RWPE1 (cell line): ENCODE measurements at regions not wholly inside any gene's neighbourhood (a gene's known extent, or its start where the extent isn't known, plus 50 kb on each side); places are given as distances from the start of the nearest gene placed in this dataset.
"Not testable (repeated sequence)": the region's sequence is repeated elsewhere in the genome, so short reads cannot be mapped to it uniquely, and the experiment has no call there.

Source experiments
- CTCF ChIA-PET: fragments of 350-600 bp; sonication (Branson Sonifier 250); formaldehyde crosslinking; extraction: SDS; loops from one replicate; lab custom pipeline; 2021; lab: Yijun Ruan, JAX
- POLR2A ChIA-PET: fragments of 400-600 bp; formaldehyde crosslinking; extraction: SDS; loops from one replicate; lab custom pipeline; 2020; ENCODE audit warnings: antibody characterized with exemption; ENCODE audit not compliant: low non-redundant PET; lab: Yijun Ruan, JAX
- DNase-seq: peaks from one replicate; pipeline ENCODE4 v3.0.0; 2012; ENCODE audit warnings: low spot score
- H3K27ac ChIP-seq: fragments of 450-650 bp; 2 replicates; pipeline ENCODE4 v1.5.1; 2017
- CTCF ChIP-seq: fragments of 450-650 bp; conservative IDR thresholded peaks from 2 replicates; pipeline ENCODE4 v1.5.1; 2017; ENCODE audit warnings: low read depth, mild to moderate bottlenecking

GRCh38 chr15:24054547-24055245 is 367.6 kb upstream of the NDN start:
- ChIA-PET CTCF (interaction anchor here (0.5 kb wide), 1 partner anchor 1070 kb away, joined by 4 read pairs; no protein-coding TSS in a partner anchor), POLR2A (no interaction called here)
- H3K27ac ChIP-seq: no peak overlapping the region
- no peak for DNase-seq
- no peak for TF ChIP-seq CTCF

- no peak overlapping the region for H3K27ac ChIP-seq
- no peak for DNase-seq
- ChIA-PET POLR2A (no interaction called here), CTCF (interaction anchor here (0.7 kb wide), 1 partner anchor 78 kb away, joined by 5 read pairs; no protein-coding TSS in a partner anchor)
- TF ChIP-seq CTCF: no peak
These were observed 380.8 kb upstream of the NDN start for GRCh38 chr15:24067733-24068501.

- CTCF ChIA-PET: no interaction called here
- TF ChIP-seq CTCF: no peak
- POLR2A ChIA-PET: no interaction called here
- no peak overlapping the region for H3K27ac ChIP-seq
- DNase-seq: no peak
These were observed 388.4 kb upstream of the NDN start for GRCh38 chr15:24075420-24076089.

- no peak for TF ChIP-seq CTCF
- no peak overlapping the region for H3K27ac ChIP-seq
- DNase-seq: no peak
- POLR2A ChIA-PET: no interaction called here
- CTCF ChIA-PET: no interaction called here
These were observed 389.1 kb upstream of the NDN start for GRCh38 chr15:24076090-24076784.

- no peak for TF ChIP-seq CTCF
- no peak for DNase-seq
- ChIA-PET CTCF (no interaction called here), POLR2A (no interaction called here)
- H3K27ac ChIP-seq: no peak overlapping the region
These were observed 391.4 kb upstream of the NDN start for GRCh38 chr15:24078310-24079029.

- CTCF ChIA-PET, DNase-seq: not testable (repeated sequence)
These were observed 401.8 kb upstream of the NDN start for GRCh38 chr15:24088941-24089340.

GRCh38 chr15:24101503-24101902 is 414.4 kb upstream of the NDN start:
- DNase-seq, POLR2A ChIA-PET, H3K27ac ChIP-seq, CTCF ChIA-PET: not testable (repeated sequence)

More at GRCh38 chr15:24088941-24089340, 401.8 kb upstream of the NDN start:
- POLR2A ChIA-PET, H3K27ac ChIP-seq: not testable (repeated sequence)

GRCh38 chr15:24107524-24107923 is 420.4 kb upstream of the NDN start:
- CTCF ChIA-PET, H3K27ac ChIP-seq, DNase-seq, POLR2A ChIA-PET: not testable (repeated sequence)

- DNase-seq, H3K27ac ChIP-seq, POLR2A ChIA-PET, CTCF ChIA-PET: not testable (repeated sequence)
These were observed 420.8 kb upstream of the NDN start for GRCh38 chr15:24107948-24108347.

- CTCF ChIA-PET, POLR2A ChIA-PET, DNase-seq, H3K27ac ChIP-seq: not testable (repeated sequence)
These were observed 421.2 kb upstream of the NDN start for GRCh38 chr15:24108349-24108748.
